ENCODE measurements at regions not wholly inside any gene's neighbourhood (a gene's known extent, or its start where the extent isn't known, plus 50 kb on each side); places are given as distances from the start of the nearest gene placed in this dataset.

GRCh38 chr10:18980089-18980629, 68.4 kb upstream of the MALRD1 start:
- H3K27ac Mint-ChIP-seq, result no peak overlapping the region
- no peaks in the 10 kb centered on the region for H3K36me3 Mint-ChIP-seq
- peaks cover 0 to 2% (median 0%) of the 10 kb centered on the region in 8 donors for H3K9me3 Mint-ChIP-seq
- Histone ChIP-seq H3K27me3 (ENCODE audit: insufficient read depth, low read length) (no peaks in the 10 kb centered on the region), H3K9me3 (ENCODE audit: control insufficient read depth in 1 of 2, low read length in 2 of 2) (no peaks in the 10 kb centered on the region), H3K27ac (ENCODE audit: low read depth, low read length) (no peak overlapping the region), H3K4me3 (ENCODE audit: low read length in 2 of 2) (no peak overlapping the region), H3K4me1 (ENCODE audit: insufficient read depth, low read length) (no peaks in the 10 kb centered on the region), H3K36me3 (ENCODE audit: insufficient read depth, low read length) (no peaks in the 10 kb centered on the region)
- no peaks in the 10 kb centered on the region for H3K4me1 Mint-ChIP-seq
- H3K4me3 Mint-ChIP-seq, result no peak overlapping the region
- ChIA-PET POLR2A (ENCODE audit: partially characterized antibody) (no interaction called here), CTCF (ENCODE audit: partially characterized antibody) (no interaction called here)
- intact Hi-C loops (cut with micrococcal nuclease), result no loop called here
- no peaks in the 10 kb centered on the region for H3K27me3 Mint-ChIP-seq
- no peak for DNase-seq

- H3K9me3 Mint-ChIP-seq, result peaks cover 0 to 18% (median 7%) of the 10 kb centered on the region in 8 donors
- H3K4me1 Mint-ChIP-seq, result no peaks in the 10 kb centered on the region
- Histone ChIP-seq H3K27ac (ENCODE audit: low read depth, low read length) (no peak overlapping the region), H3K4me3 (ENCODE audit: low read length in 2 of 2) (no peak overlapping the region), H3K36me3 (ENCODE audit: insufficient read depth, low read length) (no peaks in the 10 kb centered on the region), H3K4me1 (ENCODE audit: insufficient read depth, low read length) (no peaks in the 10 kb centered on the region), H3K27me3 (ENCODE audit: insufficient read depth, low read length) (no peaks in the 10 kb centered on the region), H3K9me3 (ENCODE audit: control insufficient read depth in 1 of 2, low read length in 2 of 2) (peaks cover 0 to 6% of the 10 kb centered on the region in 2 donors)
- no peaks in the 10 kb centered on the region for H3K27me3 Mint-ChIP-seq
- H3K36me3 Mint-ChIP-seq, result no peaks in the 10 kb centered on the region
- no peak overlapping the region for H3K27ac Mint-ChIP-seq
- H3K4me3 Mint-ChIP-seq, result no peak overlapping the region
- no peak for DNase-seq
- CTCF ChIA-PET (ENCODE audit: partially characterized antibody), result no interaction called here
- intact Hi-C loops (cut with micrococcal nuclease), result no loop called here
- POLR2A ChIA-PET (ENCODE audit: partially characterized antibody), result no interaction called here
Observed at GRCh38 chr10:18984531-18984930, 64.1 kb upstream of the MALRD1 start.

- CTCF ChIA-PET (ENCODE audit: partially characterized antibody), result no interaction called here
- peaks cover 0 to 6% of the 10 kb centered on the region in 2 donors for H3K9me3 ChIP-seq (ENCODE audit: control insufficient read depth in 1 of 2, low read length in 2 of 2)
- Mint-ChIP-seq H3K4me1 (no peaks in the 10 kb centered on the region), H3K9me3 (peaks cover 0 to 32% (median 11%) of the 10 kb centered on the region in 8 donors), H3K36me3 (no peaks in the 10 kb centered on the region), H3K4me3 (no peak overlapping the region), H3K27me3 (no peaks in the 10 kb centered on the region), H3K27ac (no peak overlapping the region)
- no peaks in the 10 kb centered on the region for H3K36me3 ChIP-seq (ENCODE audit: insufficient read depth, low read length)
- DNase-seq, result no peak
- H3K27me3 ChIP-seq (ENCODE audit: insufficient read depth, low read length), result no peaks in the 10 kb centered on the region
- no peaks in the 10 kb centered on the region for H3K4me1 ChIP-seq (ENCODE audit: insufficient read depth, low read length)
- intact Hi-C loops (cut with micrococcal nuclease), result no loop called here
- POLR2A ChIA-PET (ENCODE audit: partially characterized antibody), result no interaction called here
- no peak overlapping the region for H3K27ac ChIP-seq (ENCODE audit: low read depth, low read length)
- no peak overlapping the region for H3K4me3 ChIP-seq (ENCODE audit: low read length in 2 of 2)
Observed at GRCh38 chr10:18988338-18988737, 60.3 kb upstream of the MALRD1 start.
